TTC549 (cell line): ENCODE measurements at regions not wholly inside any gene's neighbourhood (a gene's known extent, or its start where the extent isn't known, plus 50 kb on each side); places are given as distances from the start of the nearest gene placed in this dataset.
"Not testable (repeated sequence)": the region's sequence is repeated elsewhere in the genome, so short reads cannot be mapped to it uniquely, and the experiment has no call there.

Experiments used
- FAIRE-seq: peaks from 2 replicates; lab custom pipeline; 2012; peaks lifted over from hg19 to GRCh38; lab: Jason Lieb, UNC

DNA sequence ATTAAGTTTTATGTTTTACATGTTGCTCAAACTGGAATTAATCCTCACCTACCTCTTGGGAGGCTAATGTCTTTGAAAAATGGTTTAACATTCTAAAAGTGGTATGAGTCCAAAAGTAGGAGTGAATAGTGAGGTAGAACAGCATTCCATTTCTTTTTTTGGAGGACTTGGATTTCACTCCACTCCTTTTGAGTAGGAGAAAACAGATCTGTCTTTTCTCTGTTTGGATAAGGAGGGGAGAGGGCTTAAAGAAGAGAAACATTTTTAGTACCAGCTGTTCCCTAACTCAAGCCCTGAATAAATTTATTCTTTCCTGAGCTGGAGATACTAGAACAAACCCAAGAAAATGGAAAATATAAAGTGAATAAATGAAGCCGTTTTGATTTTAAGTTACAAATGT, 687.9 kb downstream of the MECOM start:
- no peak for FAIRE-seq

- FAIRE-seq, result no peak
Measured at GRCh38 chr3:168974617-168975403, 688.7 kb downstream of the MECOM start.

DNA sequence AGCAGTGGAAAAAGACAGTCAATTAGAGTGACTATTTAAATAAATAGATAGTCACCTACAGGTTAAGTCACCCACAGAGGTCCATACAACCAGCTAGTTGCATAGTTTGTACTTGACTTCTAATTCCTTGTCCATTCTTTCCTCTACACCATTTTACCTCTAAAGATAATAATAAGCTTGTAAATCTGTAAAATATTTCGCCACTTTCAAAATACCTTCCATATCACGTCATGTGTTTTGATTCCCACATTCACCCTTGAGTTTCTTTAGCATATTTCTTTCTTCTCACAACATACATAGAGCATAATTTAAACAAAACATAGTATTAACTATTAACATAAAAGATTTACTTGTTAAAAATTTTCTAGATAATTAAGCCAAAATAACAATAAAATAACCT, 689.6 kb downstream of the MECOM start:
- FAIRE-seq, result no peak

GRCh38 chr3:168973206-168973605, 690.3 kb downstream of the MECOM start:
- FAIRE-seq, result no peak

GRCh38 chr3:168968609-168969008, 694.9 kb downstream of the MECOM start:
- no peak for FAIRE-seq

DNA sequence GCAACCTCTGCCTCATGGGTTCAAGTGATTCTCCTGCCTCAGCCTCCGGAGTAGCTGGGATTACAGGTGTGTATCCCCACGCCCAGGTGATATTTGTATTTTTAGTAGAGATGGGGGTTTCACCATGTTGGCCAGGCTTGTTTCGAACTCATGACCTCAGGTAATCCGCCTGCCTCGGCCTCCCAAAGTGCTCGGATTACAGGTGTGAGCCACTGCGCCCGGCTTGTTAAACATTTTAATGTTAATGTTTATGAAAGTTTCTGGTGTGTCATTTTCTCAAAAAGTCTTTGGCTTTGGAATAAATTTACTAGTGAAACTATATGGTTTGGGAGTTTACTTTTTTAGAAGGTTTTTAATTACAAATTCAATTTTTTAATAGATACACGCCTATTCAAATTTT, 698.8 kb downstream of the MECOM start:
- no peak for FAIRE-seq

DNA sequence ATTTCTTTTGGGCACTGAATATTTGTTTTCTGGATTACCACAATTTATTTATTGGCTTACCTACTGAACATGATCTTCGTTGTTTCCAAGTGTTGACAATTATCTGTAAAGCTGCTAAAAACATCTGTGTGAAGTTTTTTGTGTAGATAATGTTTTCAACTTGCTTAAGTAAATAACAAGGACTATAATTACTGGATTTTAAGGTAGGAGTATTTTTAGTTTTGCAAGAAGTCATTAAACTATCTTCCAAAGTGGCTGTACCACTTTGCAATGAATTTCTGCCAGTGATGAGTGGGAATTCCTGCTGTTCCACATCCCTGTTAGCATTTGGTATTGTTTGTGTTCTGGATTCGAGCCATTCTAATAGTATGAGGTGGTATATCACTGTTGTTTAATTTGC, 702.2 kb downstream of the MECOM start:
- FAIRE-seq, result no peak

- FAIRE-seq, result no peak
Measured at GRCh38 chr3:168959731-168960130, 703.8 kb downstream of the MECOM start.

DNA sequence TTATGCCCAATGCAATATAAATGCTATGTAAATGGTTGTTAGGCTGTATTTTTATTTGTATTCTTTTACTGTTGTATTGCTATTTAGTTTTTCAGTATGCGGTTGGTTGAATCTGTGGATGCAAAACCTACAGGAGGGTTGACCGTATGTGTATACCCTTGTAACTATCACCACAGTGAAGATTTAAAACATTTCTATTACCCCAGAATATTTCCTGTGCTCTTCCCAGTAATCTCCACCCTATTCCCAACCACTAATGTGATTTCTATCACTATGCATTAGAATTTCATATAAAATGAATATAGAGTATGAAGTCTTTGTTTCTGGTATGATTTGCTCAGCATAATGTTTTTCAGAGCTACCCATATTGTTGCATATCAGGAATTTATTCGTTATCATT, 705.0 kb downstream of the MECOM start:
- no peak for FAIRE-seq

DNA sequence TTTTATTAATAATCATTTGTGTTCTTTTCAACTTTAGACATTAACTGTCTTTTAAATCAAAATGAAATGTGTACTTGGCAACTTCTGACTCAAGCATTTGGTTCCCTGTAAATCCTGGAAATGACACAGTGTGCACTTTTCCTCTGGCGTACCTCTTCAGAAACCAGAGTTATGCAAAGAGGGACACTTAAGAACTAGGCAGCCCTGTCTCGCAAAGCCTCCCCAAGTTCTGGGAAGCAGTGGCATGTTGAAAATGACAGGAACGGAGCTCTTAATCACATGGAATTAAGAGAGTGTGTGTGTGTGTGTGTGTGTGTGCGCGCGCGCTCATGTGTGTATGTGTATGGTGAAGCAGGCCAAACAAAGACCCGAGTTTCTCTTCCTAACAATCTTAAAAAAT, 707.4 kb downstream of the MECOM start:
- FAIRE-seq, result no peak

DNA sequence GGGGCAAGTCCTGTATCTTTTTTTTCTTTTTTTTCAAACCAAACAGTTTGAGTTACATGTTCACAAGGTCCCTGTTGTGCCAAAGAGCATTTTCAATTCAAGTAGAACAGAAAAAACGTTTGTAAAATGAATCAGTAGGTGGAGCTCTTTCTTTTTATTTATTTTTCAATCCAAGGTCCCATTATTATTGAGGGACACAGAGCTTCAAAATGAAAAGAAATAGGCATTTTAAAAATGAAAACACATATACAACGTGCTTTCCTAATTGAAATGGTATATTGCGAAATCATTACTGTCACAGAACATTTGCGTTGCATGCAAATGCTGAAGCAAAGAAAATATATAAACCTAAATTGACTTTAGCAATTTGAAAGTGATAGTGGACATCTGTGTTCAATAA, 711.0 kb downstream of the MECOM start:
- no peak for FAIRE-seq

DNA sequence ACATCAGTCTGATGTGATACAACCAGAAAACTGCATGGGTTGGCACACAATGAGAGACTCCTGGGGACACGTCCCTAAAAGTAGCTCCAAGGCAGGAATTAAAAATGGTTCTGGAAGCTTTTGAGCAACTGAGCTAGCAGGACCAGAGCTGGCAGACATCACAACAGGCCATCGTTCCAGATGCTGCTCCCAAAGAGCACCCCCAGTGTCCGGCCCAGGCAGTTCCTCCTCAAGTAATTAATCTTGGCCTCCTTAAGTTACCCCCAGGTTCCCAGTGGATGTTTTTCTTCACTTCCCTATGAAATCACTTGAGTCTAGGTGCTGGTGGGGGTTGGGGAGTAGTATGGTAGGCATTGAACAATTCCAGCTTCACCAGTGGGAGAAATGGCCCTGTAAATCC, 711.6 kb downstream of the MECOM start:
- FAIRE-seq, result no peak

GRCh38 chr3:168951368-168951767, 712.1 kb downstream of the MECOM start:
- FAIRE-seq, result no peak

DNA sequence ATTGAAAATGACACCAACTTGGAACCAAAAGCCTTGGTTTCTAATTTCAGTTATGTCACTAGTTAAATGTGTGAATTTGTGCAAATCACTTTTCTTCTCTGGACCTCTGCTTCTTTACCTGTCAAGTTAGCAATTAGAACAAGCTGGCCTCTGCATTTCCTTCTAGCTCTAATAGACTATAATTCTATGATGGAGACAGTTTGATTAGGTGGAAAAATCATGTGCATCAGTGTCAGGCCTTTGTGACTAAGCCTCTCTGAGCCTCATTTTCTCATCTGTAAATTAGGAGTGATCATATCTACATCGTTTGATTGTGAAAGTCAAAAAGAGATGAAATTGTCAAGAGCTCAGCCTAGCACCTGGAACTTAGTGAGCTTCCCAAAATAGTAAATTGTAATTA, 712.9 kb downstream of the MECOM start:
- FAIRE-seq, result no peak

DNA sequence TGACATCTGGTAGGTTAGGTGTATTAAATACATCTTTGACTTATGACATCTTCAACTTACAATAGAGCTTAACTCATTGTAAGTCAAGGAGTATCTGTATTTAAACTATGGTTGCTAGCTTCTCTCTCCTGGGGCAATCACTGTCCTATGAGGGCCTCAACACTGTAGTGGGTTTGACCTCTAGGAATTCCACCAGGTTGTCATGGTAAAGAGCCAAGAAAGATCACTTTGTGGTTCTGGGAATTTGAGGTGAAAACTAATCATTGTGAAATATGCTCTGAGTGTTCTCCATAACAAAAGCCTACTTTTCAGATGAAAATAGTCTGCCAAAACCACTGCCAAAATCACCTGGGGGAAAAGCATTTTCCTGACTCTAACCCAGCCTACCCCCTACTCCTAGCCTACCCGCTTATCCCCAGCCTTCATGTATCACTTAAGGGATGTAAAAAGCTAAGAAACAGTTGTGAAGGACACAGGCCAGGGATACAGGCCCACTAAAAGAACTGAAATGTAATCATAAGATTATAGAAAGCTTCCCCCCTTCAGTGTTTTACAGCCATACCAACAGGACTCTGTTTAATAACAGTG, 723.8 kb downstream of the MECOM start:
- no peak for FAIRE-seq

DNA sequence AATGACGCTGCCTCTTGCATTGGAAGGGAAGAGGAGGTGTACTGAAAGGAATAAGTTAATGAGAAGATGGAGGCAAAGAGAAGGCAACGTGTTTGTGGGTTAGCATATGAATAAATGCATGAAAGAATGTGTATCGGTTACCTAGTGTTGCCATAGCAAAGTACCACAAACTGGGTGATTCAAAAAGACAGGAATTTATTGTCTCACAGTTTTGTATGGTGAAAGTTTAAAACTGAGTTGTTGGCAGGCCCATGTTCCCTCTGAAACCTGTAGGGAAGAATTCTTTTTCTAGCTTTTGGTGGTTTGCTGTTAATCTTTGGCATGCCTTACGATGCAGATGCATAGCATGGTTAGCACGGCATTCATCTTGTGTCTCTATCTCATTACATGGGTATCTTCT, 729.9 kb downstream of the MECOM start:
- no peak for FAIRE-seq

DNA sequence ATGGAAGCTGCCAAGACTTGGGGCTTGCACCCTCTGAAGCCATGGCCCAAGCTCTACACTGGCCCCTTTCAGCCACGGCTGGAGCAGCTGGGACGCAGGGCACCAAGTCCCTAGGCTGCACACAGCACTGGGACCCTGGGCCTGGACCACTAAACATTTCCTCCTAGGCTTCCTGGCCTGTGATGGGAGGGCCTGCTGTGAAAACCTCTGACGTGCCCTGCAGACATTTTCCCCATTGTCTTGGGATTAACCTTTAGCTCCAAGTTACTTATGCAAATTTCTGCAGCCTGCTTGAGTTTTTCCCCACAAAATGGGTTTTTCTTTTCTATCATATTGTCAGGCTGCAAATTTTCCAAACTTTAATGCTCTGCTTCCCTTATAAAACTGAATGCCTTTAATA, 733.5 kb downstream of the MECOM start:
- FAIRE-seq, result not testable (repeated sequence)

DNA sequence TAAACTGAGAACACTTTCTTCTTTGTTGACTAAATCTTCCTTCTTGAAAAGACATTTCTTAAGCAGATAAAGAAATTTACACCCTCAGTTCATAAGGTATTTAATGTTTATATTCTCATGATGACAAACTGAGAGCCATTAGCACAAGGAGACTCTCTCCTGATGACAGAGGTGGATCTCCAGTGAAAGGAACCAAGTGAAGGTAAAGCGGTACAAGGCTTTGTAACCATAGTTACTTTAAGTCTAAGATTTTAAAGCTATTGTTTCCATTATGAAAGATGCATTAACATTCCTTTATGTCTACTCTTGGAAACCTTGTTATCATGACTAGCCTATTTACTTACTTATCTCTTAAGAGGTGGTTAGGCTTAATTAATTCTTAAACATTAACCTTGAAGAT, 737.1 kb downstream of the MECOM start:
- FAIRE-seq, result no peak

DNA sequence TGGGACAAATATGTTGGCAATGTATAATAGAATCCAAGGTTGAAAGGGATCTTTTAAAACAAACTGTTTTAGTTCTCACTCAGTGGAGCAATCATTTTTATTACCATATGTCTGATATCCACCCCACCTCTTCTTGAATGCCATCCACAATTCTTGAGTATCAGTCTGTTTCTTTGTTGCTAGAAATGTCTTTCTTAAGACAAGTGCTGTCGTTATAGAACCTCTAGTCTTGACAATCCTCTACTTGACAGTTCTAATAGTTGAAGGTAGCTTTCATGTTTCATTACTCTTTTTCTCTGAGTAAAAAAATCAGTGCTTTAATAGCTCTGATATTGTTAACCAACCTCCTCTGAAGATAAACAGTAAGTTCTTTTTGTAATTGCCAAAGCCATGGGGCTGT, 737.9 kb downstream of the MECOM start:
- no peak for FAIRE-seq

GRCh38 chr3:168914662-168915061, 748.9 kb downstream of the MECOM start:
- no peak for FAIRE-seq

- no peak for FAIRE-seq
Measured at GRCh38 chr3:168909260-168909659, 754.3 kb downstream of the MECOM start.

GRCh38 chr3:168895419-168895818, 768.1 kb downstream of the MECOM start:
- FAIRE-seq, result peak; percentile 82

DNA sequence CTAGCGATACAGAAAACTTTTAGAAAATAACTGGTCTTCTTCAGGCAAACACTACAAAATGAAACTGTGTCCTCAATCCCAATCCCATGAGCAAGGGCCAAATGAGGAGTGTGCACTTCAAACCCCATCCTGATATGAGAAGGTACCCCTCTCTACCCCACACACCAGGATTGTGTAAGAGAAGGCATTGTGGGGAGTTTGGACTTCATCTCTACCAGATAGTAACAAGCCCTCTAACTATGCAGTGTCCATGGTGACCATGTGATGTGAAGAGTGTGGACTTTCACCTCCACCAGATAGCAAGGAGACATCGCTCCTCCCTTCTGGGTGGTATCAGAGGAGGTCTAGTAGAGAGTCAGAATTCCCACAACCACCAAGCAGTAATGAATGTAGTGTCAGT, 769.3 kb downstream of the MECOM start:
- no peak for FAIRE-seq

GRCh38 chr3:168889666-168890065, 773.8 kb downstream of the MECOM start:
- no peak for FAIRE-seq
